GM18520 (cell line): ENCODE measurements at regions not wholly inside any gene's neighbourhood (a gene's known extent, or its start where the extent isn't known, plus 50 kb on each side); places are given as distances from the start of the nearest gene placed in this dataset.

ENCODE experiments used
- ATAC-seq: cut with Tn5 transposase; IDR thresholded peaks from one replicate; pipeline ENCODE4 v1.9.1; 2021; ENCODE audit not compliant: unreplicated experiment

DNA sequence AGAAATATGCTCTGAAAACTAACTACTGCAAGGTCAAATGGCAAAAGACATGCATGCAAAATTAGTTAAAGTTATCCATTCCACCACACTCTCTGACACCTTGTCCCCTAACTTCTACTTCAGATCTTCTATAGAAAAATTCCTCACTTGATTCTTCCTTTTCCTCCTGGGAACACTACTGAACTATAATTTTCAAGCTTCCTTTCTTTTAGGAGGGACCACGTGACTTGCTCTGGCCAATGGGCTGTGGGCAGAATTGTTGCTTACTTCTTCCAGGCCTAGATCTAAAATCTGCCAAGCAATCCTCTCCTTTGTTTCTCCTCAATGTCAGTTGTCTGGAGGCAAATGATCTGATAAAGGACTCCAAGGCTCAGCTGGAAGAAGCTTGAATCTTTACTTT lies 441.0 kb downstream of the CDK5RAP2 start:
- ATAC-seq = no peak

DNA sequence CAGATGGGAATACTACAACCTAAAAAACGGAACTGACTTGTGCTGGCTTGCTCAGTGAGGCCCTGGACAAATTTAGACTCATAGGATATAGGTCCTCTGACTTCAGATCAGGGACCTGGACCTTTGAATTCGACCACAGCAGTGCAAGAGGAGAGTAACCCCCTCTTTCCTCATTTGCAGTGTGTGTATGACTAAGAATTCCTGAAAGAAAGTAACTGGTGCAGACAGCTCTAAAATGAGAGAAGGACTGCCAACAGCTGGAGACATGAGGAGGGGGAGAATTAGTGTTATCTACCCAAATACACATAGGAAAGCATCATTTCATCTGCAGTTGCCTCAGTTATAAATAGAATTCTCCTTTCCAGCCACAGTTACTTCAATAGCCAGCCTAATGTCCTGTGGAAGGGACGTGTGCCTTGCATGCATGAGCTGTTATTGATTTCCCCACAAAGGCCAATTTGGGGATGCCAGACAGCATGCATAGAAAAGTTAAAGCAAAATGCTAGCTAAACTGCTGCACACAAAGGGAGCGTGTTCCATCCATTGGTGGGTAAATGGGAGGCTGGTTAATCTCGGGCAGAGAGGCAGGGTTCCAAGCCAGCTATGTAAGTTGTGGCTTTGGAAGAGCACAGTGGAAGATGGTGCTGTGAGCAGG lies 442.7 kb downstream of the CDK5RAP2 start:
- ATAC-seq = no peak

DNA sequence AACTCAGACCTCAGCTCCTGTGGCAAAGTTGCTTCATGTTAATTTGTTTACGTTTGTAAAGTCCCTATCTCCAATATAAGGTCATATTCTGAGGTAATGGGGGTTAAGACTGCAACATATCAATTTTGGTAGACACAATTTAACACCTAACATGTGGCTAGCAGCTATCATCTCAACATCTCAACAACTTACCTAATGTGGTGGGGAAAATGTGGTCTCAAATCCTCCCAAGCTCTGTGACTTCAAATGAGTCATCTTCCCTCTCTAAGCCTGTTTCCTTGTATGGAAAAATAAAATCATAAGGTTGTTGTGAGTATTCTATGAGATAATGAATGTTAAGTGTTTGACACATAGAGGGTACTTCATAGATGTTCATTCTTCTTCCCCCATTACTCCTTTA lies 443.3 kb downstream of the CDK5RAP2 start:
- ATAC-seq = no peak

DNA sequence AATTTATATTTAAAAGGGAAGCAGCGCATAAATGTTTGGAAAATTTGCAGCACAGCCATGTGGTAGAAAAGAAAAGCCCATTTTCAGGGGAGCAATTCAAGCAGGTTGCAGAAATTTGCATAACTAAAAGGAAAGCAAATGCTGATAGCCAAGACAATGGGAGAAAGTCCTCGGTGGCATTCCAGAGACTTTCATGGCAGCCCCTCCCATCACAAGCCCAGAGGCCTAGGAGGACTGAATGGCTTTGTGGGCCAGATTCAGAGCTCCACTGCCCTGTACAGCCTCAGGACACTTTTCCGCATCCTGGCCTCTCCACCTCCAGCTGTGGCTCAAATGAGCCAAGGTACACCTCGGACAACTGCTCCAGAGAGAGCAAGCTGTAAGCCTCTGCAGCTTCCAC lies 462.9 kb downstream of the CDK5RAP2 start:
- no peak for ATAC-seq

DNA sequence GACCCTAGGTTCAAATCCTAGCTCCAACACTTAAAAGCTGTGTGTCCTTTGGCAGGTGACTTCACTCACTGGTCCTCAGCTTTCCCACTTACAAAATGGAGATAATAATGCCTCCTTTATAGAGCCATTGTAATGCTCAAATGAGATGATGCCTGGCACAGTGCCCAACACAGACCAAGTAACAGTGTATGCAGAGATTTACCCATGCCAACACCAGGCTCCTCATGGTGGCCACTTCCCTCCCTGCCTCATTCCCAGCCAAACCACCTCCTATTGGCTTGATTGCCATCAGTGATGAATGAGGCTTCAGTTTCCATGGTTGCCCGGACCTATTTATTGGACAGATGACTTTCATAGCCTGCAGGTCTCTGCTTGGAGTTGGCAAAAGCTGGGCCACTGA lies 469.4 kb downstream of the CDK5RAP2 start:
- ATAC-seq = no peak

DNA sequence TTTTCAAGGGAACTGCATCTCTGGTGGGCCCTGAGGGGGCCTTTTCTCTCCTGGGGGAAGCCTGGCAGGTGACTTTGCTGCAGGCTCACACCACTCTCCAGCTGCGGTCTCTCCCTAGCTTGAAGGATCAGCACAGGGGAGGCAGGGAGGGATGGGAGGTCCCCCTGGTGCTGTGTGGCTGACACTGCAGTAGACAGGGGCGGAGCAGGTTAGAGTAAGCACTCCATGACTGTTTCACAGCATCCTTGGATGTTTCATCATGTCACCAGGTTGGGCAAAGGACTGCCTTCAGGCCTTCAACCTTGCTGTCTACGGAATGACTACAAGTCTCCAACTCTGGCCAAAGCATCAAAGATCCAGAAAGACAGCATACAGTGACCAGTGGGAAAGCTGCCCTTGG lies 470.7 kb downstream of the CDK5RAP2 start:
- no peak for ATAC-seq

DNA sequence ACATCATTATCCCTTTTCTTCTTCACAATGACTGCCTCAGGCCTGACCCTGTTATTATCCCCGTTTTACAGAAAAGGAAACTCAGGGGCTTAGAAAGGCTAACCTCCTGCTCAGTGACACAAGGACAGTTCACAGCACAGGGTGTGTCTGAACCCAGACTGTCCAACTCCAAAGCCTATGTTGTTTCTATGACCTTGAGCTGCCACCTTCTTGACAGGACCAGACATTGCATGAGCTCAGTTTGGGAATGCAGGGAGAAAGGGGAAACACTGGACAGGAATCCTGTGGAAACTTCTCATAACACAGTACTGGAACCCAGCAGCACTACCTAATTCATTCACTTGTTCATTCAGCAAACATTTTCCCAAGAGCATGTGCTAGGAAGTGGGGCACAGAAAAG lies 472.8 kb downstream of the CDK5RAP2 start:
- ATAC-seq = no peak

DNA sequence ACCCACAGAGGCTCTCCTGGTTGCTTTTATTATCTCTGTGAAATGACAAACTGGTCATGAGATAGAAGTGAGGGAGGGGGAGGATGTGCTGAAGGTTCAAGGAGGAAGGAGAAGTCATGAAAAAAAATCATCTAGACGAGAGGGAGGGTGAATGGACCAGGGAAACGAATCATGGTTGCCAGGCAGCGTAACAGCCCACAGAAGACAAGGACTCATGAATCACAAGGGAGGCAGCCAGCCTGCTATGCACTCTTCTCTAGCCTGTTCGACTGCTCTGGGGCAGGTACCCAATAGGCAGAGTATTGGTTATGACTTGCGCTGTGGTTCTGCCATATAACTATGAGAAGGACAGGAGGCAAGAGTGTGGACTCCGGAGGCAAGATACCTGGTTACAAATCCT lies 475.2 kb downstream of the CDK5RAP2 start:
- no peak for ATAC-seq

DNA sequence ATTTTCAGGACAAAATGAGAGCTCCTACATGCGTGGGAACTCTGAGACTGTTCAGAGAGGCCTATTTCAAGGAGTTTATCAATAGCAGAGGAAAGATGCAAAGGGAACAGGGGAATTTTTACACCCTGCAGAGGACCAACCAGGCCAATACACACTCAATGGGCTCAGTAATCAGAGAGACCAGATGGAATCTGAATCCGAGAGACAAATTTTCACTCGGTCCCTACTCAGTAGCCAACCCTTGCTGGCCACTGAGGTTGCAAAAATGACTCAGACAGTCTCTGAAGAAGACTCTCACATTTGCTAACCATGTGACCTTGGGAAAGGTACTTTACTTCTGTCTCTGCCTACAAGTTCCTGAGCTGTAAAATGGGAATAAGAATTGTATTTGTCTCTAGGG lies 479.4 kb downstream of the CDK5RAP2 start:
- ATAC-seq = no peak

DNA sequence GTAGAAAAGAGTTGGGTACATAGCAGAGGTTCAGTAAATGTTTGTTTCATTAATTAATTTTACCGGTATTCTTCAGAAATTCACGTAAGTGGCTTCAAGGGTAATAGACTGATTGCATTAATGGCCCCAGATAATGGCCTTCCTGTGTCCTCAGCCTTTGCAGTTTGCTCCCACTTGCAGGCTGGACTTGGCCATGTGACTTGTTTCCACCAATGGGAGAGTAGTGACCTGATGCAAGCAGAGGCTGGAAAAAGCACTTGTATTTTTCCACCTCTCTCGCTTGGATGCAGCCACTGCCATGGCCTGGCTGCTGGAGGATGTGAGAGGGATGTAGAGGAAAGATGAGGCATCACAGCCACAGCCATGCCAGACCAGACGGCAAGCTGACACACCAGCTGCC lies 480.9 kb downstream of the CDK5RAP2 start:
- ATAC-seq = no peak

DNA sequence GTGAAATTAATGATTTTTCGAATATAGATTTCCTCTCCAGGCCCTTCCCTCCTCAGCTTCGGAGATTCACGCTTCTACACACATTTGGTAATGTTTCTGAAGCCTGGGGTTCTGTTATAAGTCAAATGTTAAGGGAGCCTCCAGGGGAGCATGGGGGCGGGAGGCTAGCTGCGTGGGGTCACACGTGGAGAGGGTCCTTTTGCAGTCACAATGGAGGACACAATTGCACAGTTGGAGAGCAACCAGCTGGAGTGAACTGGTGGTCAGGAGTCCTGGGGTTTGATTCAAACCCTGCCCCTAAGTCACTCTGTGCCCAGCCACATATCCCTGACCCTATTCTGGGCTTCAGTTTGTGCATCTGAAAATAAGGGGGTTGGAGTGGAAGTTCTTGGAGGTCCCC lies 481.4 kb downstream of the CDK5RAP2 start:
- no peak for ATAC-seq

DNA sequence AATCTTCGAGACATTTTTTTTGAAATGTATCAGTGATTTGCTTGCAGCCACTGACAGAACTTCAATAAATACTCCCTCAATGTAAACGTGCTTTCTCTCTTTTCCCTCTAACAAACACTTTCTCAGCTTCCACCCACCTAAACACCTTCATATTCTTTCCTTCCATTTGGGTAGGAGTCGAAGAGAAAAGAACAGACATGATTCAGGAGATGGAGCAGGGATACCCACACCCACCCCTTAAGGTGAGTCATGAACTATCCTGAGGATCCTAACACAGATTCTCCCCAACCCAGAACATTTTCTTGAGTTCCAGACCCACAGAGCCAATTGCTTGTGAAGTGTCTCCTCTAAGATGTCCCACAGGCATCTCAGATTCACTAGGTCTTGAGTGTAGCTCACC lies 488.8 kb downstream of the CDK5RAP2 start:
- no peak for ATAC-seq

DNA sequence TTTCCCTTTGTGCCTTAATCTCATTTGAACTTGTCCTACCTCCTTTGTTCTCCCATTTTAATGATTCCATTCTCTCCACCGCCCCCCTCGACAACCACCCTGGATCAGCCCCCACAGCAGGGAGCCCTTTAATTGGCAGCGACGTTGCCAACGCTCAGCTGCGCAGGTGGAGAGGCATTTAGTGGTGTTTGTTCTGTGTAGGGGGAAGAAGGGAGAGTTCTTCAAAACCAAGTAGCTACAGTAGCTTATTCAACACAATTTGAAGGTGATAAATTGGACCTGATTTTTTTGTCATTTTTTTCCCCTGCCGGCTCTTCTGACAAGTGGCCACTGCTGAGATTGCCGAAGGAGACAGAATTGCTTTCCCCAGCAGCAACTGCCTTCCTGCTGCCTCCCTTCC lies 499.1 kb downstream of the CDK5RAP2 start:
- no peak for ATAC-seq

DNA sequence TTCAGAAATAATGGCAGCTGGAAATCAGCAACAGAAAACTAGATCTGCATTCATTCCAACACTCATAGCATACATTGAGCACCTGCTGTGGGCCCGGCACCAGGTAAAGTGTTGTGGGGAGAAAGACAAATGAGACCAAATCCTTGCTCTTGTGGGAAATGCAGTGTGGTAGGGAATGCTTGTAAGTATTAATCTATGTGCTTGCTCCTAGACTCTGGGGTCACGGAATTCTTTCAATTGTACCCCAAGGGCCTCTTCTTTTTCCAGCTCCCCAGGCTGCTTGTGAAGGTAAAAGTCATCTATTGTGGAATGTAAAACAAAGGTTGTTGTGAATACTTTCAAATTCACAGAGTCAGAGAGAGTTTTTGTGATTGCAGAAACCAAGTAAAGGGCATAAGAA lies 501.9 kb downstream of the CDK5RAP2 start:
- ATAC-seq = no peak

DNA sequence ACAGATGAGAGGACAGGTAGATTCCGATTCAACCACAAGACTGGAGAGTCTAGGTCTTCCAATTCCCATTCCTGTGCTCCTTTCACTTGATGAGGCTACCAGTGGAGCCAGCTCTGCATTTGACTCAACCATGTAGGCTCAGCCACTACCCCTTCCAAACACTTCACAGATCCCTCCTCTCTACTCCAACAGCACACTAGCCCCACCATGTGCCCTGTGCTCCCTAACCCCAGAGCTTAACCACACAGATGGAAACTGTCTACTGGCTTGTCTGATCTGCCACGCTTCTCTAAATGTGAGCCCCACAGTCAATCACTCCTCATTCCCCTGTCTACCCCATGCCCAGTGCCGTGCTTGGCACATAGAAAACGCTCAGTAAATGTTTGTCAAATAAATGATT lies 508.2 kb downstream of the CDK5RAP2 start:
- no peak for ATAC-seq

DNA sequence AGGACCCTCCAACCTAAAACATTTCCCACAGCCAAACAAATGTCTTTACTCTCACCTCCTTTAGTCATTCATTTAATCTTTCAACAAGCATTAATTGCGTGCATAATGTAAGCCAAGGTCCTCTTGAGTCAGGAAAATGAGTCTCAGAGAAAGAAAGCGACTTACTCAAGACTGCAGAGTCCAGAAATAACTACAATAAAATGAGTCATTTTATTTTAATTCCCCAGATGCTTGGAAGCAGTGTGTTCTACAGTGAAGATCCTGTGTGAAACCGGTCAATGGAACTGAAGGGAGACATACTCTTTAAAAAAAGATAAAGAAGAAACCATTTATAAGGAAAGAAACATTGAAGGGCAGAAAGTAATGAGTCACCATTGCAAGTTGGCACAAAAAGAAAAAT lies 513.7 kb downstream of the CDK5RAP2 start:
- ATAC-seq = no peak

DNA sequence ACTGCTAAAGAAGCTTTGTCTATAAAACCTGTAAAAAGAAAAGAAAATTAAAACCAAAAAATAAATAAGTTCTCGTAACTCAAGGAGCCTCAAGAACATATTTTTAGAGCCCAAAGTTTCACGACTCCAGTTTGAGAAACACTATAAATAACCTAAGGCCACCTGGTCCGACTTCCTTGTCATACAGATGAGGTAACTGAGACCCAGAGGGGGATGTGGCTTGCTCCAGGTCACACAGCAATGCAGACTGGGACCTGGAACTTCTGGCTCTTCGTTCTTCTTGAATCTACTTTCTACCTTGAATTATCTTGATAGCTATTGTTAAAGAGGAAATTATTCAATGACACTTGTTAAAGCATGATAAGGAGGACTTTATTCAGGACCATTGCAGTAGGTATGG lies 514.8 kb downstream of the CDK5RAP2 start:
- ATAC-seq = no peak

DNA sequence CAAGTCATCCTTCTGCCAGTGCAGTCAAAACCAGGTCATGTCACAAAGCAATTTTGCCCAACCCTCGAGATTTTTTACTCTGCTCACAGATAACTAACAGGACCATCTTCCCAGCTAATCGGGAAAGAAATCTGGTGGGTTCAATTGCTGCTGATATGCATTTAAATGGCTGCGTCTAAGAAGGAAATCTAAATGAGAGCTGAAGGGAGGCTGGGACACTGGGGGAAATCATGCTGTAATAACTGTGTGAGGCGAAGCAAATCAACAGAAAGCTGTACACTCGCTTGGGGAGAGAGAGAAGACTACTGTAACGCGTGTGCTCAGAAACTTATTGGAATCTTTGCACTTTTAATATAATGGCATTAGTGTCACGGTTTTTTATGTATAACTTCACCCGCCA lies 535.0 kb downstream of the CDK5RAP2 start:
- ATAC-seq = no peak

DNA sequence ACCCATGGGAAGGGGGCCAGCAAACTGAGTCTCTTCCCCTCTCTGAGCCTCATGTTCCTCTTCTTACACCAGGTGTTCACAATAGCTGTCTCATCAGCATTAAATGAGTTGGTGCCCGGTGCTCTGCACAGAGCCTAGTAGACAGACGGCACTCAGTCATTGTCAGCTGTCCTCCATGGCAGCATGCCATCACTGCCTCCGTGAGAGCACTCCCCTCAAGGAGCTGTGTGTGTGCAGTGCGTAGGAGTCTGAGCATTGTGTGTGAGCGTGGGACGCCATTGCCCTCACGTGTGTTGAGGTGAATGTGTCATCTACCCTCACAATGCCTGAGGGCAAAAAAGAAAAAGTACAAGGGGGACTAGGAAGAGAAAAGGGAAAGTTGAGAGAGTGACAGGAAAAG lies 536.5 kb downstream of the CDK5RAP2 start:
- no peak for ATAC-seq

DNA sequence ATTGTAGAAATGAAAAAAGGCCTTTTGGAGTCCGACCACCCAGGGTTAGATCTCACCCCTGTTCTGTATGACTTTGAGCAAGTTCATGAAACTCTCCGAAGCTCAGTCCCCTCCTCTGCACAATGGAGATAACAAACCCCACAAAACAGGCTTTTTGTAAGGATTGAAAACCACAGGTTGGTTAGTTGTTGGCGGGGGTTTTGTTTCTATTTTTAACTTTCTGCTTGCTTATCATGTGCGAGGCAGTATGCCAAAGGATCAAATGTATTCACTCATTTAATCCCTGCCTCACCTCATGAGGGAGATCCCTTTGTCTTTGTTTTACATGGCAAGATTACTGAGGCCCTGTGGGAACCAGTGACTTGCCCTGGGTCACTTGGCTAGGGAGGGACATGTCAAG lies 539.1 kb downstream of the CDK5RAP2 start:
- no peak for ATAC-seq

DNA sequence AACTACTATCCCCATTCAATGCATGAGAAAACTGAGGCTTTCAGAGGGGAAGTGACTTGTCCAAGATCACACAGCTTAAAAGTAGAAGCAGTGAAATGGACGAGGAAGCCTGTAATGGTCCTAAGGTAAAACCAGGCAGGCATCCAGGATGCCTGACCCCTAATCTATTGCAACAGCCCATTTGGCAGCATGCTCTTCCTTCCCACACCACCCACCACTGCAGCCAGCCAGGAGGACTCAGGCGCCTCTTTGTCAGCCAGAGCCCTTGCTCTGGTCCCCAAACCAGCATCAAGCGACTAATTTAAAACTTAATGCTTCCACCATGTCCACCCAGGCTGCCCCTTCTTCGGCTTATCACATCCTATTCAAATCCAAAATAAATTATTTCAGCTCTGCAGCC lies 541.6 kb downstream of the CDK5RAP2 start:
- ATAC-seq = no peak

DNA sequence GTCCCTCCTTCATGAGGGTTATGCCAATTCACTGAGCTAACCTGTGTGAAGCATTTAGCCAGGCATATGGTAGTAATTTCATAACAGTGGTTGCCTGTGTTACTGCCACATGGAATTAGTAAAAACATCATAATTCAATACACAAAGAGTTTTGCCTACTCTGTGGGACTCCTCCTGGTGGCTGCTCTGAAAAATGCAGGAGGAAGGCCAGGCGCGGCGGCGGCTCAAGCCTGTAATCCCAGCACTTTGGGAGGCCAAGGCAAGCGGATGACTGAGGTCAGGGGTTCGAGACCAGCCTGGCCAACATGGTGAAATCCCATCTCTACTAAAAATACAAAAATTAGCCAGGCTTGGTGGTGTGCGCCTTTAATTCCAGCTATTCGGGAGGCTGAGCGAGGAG lies 547.3 kb downstream of the CDK5RAP2 start:
- ATAC-seq = no peak

DNA sequence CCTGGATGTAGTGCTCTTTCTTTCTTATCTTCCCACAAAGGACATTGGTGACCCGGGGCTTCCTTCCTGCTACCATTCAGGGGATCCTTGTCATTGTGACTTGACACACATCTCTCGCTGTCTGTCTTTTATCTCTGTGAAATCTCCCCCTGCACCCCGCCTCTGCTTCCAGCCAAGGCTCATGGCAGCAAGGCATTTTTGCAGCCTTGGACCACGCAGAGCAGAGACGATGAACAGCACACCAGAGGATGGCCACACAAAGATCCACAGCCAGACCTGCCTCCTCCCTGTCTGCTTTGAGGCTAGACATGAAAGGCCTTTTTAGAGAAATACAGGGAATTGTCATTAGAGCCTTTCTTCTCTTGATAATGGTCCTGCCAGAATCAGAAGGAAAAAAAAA lies 549.1 kb downstream of the CDK5RAP2 start:
- no peak for ATAC-seq

DNA sequence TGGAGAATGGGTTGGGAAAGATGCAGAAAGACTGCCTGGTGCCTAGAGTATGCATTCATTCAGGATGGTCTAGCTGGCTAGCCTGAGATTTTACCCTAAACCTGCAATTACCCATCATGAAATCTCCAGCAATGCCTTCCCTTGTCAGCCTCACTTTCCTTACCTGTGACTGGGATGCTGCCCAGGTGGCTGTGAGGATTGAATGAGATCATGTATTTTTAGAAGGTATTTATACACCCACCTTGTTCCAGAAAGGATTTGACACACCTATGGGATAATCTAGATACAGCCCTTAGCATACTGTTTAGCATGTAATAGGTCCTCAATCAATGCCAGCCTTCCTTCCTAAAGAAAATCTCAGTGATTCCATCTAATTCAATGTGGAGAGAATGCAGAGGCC lies 561.4 kb downstream of the CDK5RAP2 start:
- no peak for ATAC-seq
